Activated naive CD4-positive, alpha-beta T cell treated with anti-CD3 and anti-CD28 coated beads, Interleukin-2, amount 50 U/mL, for 24 hours (primary cell): ENCODE measurements at regions not wholly inside any gene's neighbourhood (a gene's known extent, or its start where the extent isn't known, plus 50 kb on each side); places are given as distances from the start of the nearest gene placed in this dataset.

Source experiments
- H3K27ac Mint-ChIP-seq: one replicate; pipeline ENCODE4 v1.8.0; 2021; ENCODE audit warnings: mild to moderate bottlenecking, mixed read lengths
- H3K27me3 Mint-ChIP-seq: one replicate; pipeline ENCODE4 v1.8.0; 2021; ENCODE audit warnings: mixed read lengths
- H3K36me3 Mint-ChIP-seq: one replicate; pipeline ENCODE4 v1.8.0; 2021; ENCODE audit warnings: mixed read lengths
- H3K4me1 Mint-ChIP-seq: one replicate; pipeline ENCODE4 v1.8.0; 2021; ENCODE audit warnings: mixed read lengths
- H3K4me3 Mint-ChIP-seq: one replicate; pipeline ENCODE4 v1.8.0; 2021; ENCODE audit warnings: mild to moderate bottlenecking, mixed read lengths
- H3K9me3 Mint-ChIP-seq: one replicate; pipeline ENCODE4 v1.8.0; 2021; ENCODE audit warnings: mixed read lengths

DNA sequence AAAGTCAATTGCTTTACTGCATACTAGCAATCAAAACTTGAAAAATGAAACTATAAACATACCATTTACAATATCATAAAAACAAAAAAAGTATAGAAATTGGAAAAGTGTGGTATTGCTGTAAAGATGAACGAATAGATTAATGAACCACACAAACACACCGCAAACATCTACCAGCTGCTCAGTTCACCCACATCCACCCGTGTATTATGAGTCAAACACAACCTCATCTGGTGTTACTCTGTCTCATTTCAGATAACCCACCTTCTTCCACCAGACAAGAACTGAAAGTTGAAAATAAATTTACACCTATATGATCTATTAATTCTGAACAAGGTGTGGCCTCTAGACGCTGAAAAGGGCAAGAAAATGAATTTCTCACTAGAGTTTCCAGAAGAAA, 53.3 kb downstream of the BLID start:
- H3K4me1 Mint-ChIP-seq = no peaks in the 10 kb centered on the region
- no peak overlapping the region for H3K27ac Mint-ChIP-seq
- no peaks in the 10 kb centered on the region for H3K27me3 Mint-ChIP-seq
- no peak overlapping the region for H3K4me3 Mint-ChIP-seq
- peaks cover 2% of the 10 kb centered on the region for H3K36me3 Mint-ChIP-seq
- peaks cover 4% of the 10 kb centered on the region for H3K9me3 Mint-ChIP-seq

- Mint-ChIP-seq H3K36me3 (peaks cover 2% of the 10 kb centered on the region), H3K4me1 (no peaks in the 10 kb centered on the region), H3K4me3 (no peak overlapping the region), H3K27me3 (no peaks in the 10 kb centered on the region), H3K27ac (no peak overlapping the region), H3K9me3 (peaks cover 4% of the 10 kb centered on the region)
Observed at GRCh38 chr11:122059565-122059964, 56.5 kb downstream of the BLID start.

GRCh38 chr11:122050021-122050690, 65.9 kb downstream of the BLID start:
- no peaks in the 10 kb centered on the region for H3K4me1 Mint-ChIP-seq
- H3K27ac Mint-ChIP-seq = no peak overlapping the region
- peaks cover 4% of the 10 kb centered on the region for H3K9me3 Mint-ChIP-seq
- H3K4me3 Mint-ChIP-seq = no peak overlapping the region
- no peaks in the 10 kb centered on the region for H3K36me3 Mint-ChIP-seq
- H3K27me3 Mint-ChIP-seq = peaks cover 10% of the 10 kb centered on the region

- Mint-ChIP-seq H3K27ac (no peak overlapping the region), H3K9me3 (peaks cover 4% of the 10 kb centered on the region), H3K4me1 (no peaks in the 10 kb centered on the region), H3K4me3 (no peak overlapping the region), H3K36me3 (no peaks in the 10 kb centered on the region), H3K27me3 (peaks cover 10% of the 10 kb centered on the region)
Observed at GRCh38 chr11:122048401-122048800, 67.6 kb downstream of the BLID start.

- peaks cover 4% of the 10 kb centered on the region for H3K9me3 Mint-ChIP-seq
- no peak overlapping the region for H3K27ac Mint-ChIP-seq
- no peaks in the 10 kb centered on the region for H3K36me3 Mint-ChIP-seq
- no peaks in the 10 kb centered on the region for H3K4me1 Mint-ChIP-seq
- H3K27me3 Mint-ChIP-seq = peaks cover 8% of the 10 kb centered on the region
- no peak overlapping the region for H3K4me3 Mint-ChIP-seq
Observed at GRCh38 chr11:122046846-122047245, 69.2 kb downstream of the BLID start.

DNA sequence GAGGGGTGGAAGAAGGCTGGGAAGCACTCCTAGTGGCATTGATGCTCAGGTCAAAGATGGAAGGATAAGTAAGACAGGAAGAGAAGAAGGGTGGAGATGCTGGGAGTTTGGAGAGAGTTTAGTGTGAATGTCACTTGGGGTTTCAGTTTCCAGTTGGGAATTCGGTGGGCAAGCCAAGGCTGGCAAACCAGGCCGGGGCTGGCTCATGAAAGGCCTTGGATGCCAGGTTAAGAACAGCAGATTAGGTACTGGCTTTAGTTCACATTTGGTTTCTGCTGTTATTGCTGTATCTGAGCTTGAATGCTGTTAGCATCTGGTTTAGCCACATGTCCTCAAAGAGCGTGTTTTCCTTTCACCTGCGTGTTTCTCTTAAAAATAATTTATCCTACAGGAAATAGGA, 69.6 kb downstream of the BLID start:
- peaks cover 6% of the 10 kb centered on the region for H3K27me3 Mint-ChIP-seq
- H3K4me3 Mint-ChIP-seq = no peak overlapping the region
- peaks cover 4% of the 10 kb centered on the region for H3K9me3 Mint-ChIP-seq
- no peak overlapping the region for H3K27ac Mint-ChIP-seq
- no peaks in the 10 kb centered on the region for H3K4me1 Mint-ChIP-seq
- H3K36me3 Mint-ChIP-seq = no peaks in the 10 kb centered on the region

- Mint-ChIP-seq H3K36me3 (no peaks in the 10 kb centered on the region), H3K27me3 (peaks cover 7% of the 10 kb centered on the region), H3K4me3 (no peak overlapping the region), H3K9me3 (peaks cover 4% of the 10 kb centered on the region), H3K4me1 (no peaks in the 10 kb centered on the region), H3K27ac (no peak overlapping the region)
Observed at GRCh38 chr11:122045181-122045586, 70.8 kb downstream of the BLID start.

DNA sequence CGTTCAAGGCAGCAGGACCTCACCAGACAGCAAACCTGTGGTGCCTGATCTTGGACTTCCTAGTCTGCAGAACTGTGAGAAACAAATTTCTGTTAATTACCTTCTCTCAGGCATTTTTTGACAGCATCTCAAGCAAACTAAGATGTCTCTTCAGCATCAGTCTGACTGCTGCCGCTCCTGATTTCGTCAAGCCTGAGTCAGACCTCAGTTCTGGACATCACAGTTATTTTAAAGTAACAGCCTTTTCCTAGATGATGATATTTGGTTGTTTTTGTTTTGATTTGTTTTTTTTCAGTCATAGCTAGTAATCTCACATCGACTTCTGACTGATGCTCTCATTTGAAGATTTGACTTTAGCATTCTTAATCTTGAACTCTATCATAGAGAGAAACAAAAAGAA, 71.9 kb downstream of the BLID start:
- Mint-ChIP-seq H3K27ac (no peak overlapping the region), H3K27me3 (peaks cover 4% of the 10 kb centered on the region), H3K4me3 (no peak overlapping the region), H3K4me1 (no peaks in the 10 kb centered on the region), H3K9me3 (no peaks in the 10 kb centered on the region), H3K36me3 (no peaks in the 10 kb centered on the region)

DNA sequence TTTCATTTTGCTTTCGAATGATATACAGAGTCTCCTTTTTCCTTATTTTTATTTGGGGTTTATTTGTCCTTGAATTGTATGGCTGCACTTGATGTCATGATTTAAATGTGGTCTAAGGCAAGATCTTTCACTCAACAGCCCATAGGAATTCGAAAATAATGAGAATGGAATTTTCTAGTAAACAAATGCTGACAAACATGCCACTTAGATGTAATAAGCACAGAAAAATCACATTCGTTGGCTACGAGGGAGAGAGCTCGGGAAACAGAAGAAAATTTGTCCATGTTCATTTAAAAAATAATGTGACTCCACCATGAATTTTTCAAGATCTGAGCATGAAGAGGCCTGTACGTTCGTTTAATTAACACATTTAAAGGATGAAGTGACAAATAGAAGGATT, 73.0 kb downstream of the BLID start:
- H3K4me3 Mint-ChIP-seq = no peak overlapping the region
- H3K36me3 Mint-ChIP-seq = no peaks in the 10 kb centered on the region
- no peak overlapping the region for H3K27ac Mint-ChIP-seq
- H3K4me1 Mint-ChIP-seq = no peaks in the 10 kb centered on the region
- no peaks in the 10 kb centered on the region for H3K9me3 Mint-ChIP-seq
- H3K27me3 Mint-ChIP-seq = peaks cover 6% of the 10 kb centered on the region

DNA sequence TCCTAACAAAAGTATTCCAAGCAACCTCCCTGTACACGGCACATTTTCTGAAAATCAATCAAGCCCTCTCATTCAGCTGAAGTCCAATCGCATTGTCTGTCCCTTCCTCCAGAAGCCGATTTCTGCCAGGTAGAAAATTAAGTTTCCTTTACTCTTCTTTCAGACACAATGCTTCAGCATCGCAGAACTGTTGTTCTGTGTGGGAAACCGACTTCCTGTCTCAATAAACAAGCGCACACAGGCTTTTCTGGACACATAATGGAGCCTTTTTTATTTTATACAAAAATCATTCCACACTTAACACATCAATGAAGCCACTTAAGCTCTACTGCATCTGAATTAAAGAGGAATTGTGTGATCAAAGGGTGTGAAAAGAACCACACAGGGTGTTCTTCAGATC, 75.6 kb downstream of the BLID start:
- Mint-ChIP-seq H3K27ac (no peak overlapping the region), H3K36me3 (no peaks in the 10 kb centered on the region), H3K4me3 (no peak overlapping the region), H3K27me3 (peaks cover 11% of the 10 kb centered on the region), H3K9me3 (no peaks in the 10 kb centered on the region), H3K4me1 (no peaks in the 10 kb centered on the region)

- H3K4me3 Mint-ChIP-seq = no peak overlapping the region
- H3K9me3 Mint-ChIP-seq = no peaks in the 10 kb centered on the region
- no peak overlapping the region for H3K27ac Mint-ChIP-seq
- peaks cover 11% of the 10 kb centered on the region for H3K27me3 Mint-ChIP-seq
- H3K4me1 Mint-ChIP-seq = no peaks in the 10 kb centered on the region
- H3K36me3 Mint-ChIP-seq = no peaks in the 10 kb centered on the region
Observed at GRCh38 chr11:122038543-122038942, 77.5 kb downstream of the BLID start.

- Mint-ChIP-seq H3K4me3 (no peak overlapping the region), H3K27ac (no peak overlapping the region)
Observed at GRCh38 chr11:122037911-122038310, 78.1 kb downstream of the BLID start.

GRCh38 chr11:122036493-122036892, 79.5 kb downstream of the BLID start:
- Mint-ChIP-seq H3K9me3 (peaks cover 7% of the 10 kb centered on the region), H3K4me1 (no peaks in the 10 kb centered on the region), H3K27ac (no peak overlapping the region), H3K36me3 (no peaks in the 10 kb centered on the region), H3K4me3 (no peak overlapping the region), H3K27me3 (peaks cover 11% of the 10 kb centered on the region)

More at GRCh38 chr11:122037911-122038310, 78.1 kb downstream of the BLID start:
- Mint-ChIP-seq H3K4me1 (no peaks in the 10 kb centered on the region), H3K36me3 (no peaks in the 10 kb centered on the region), H3K27me3 (peaks cover 11% of the 10 kb centered on the region), H3K9me3 (peaks cover 6% of the 10 kb centered on the region)

GRCh38 chr11:122036018-122036417, 80.0 kb downstream of the BLID start:
- no peak overlapping the region for H3K27ac Mint-ChIP-seq
- H3K36me3 Mint-ChIP-seq = no peaks in the 10 kb centered on the region
- no peaks in the 10 kb centered on the region for H3K4me1 Mint-ChIP-seq
- H3K9me3 Mint-ChIP-seq = peaks cover 7% of the 10 kb centered on the region
- H3K4me3 Mint-ChIP-seq = no peak overlapping the region
- peaks cover 11% of the 10 kb centered on the region for H3K27me3 Mint-ChIP-seq

DNA sequence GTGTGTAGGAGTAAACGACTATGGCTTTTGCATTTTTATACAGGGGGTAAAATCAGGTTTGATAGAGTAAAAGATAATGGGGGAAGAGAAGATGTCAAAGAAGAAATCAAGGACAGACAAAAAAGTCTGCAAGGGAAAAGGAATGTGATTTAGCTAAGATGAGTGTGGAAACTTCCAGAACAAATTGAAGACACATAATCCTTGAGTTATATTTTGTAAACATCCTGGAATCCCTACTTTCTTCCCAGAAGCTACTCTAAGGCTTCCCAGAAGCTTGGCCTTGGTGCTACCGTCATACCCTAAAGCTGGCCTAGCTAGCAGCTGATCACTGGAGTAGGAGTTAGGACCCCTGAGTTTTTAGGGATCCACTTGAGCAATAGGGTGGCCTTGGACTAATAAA, 82.4 kb downstream of the BLID start:
- Mint-ChIP-seq H3K4me1 (no peaks in the 10 kb centered on the region), H3K27ac (no peak overlapping the region), H3K4me3 (no peak overlapping the region), H3K9me3 (peaks cover 7% of the 10 kb centered on the region), H3K36me3 (no peaks in the 10 kb centered on the region), H3K27me3 (peaks cover 10% of the 10 kb centered on the region)

DNA sequence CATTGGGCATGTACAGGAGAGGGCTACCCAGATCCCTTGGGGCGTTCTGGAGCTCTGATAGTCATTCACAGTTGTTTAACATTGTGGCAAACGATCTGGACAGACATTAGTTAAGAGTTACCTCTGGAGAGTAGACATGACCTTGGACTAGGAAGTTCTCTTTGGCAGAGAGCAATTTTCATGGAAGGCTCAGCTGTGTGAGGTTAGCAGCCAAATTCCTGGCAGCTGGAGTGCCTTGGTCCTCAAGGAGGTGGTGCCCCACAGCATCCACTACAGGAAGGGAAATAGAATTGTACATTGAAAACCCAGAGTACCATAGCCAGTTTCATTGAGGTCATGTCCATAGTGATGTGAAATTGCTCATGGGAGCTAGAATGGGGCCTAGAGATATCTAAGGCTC, 82.8 kb downstream of the BLID start:
- H3K9me3 Mint-ChIP-seq = peaks cover 7% of the 10 kb centered on the region
- H3K4me1 Mint-ChIP-seq = no peaks in the 10 kb centered on the region
- H3K27ac Mint-ChIP-seq = no peak overlapping the region
- no peaks in the 10 kb centered on the region for H3K36me3 Mint-ChIP-seq
- H3K4me3 Mint-ChIP-seq = no peak overlapping the region
- peaks cover 10% of the 10 kb centered on the region for H3K27me3 Mint-ChIP-seq

DNA sequence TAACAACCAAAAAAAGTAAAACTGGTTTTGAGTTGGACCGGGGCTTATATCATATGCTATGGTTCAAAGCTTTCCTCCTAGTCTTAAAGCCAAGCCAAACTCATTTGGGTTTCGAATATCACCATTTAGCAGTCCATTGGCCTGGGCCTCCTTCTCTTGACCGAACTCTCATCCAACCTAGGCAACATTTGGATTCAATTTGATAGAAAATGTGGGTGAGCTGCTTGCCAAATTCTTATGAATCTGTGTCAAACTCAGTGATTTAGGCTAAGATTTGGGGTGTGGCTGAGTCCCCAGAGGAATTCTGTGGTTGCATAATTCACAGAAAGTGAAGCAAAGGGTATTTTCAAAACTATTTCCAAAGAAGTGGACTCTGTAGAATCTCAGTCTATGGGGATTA, 83.7 kb downstream of the BLID start:
- Mint-ChIP-seq H3K27me3 (peaks cover 6% of the 10 kb centered on the region), H3K4me1 (no peaks in the 10 kb centered on the region), H3K9me3 (peaks cover 7% of the 10 kb centered on the region), H3K27ac (no peak overlapping the region), H3K36me3 (no peaks in the 10 kb centered on the region), H3K4me3 (no peak overlapping the region)
